ENCODE measurements at regions not wholly inside any gene's neighbourhood (a gene's known extent, or its start where the extent isn't known, plus 50 kb on each side); places are given as distances from the start of the nearest gene placed in this dataset.

GRCh38 chr2:134173338-134174016, 80.4 kb upstream of the MGAT5 start:
- TF ChIP-seq CTCF (IDR thresholded peaks at IDR 0.05) (no peak), POLR2A (IDR thresholded peaks at IDR 0.05) (no peak)
